NCI-H2107 treated with DMSO at 0.1 percent for 48 hours (cell line): ENCODE measurements at regions not wholly inside any gene's neighbourhood (a gene's known extent, or its start where the extent isn't known, plus 50 kb on each side); places are given as distances from the start of the nearest gene placed in this dataset.
"Not testable (repeated sequence)": the region's sequence is repeated elsewhere in the genome, so short reads cannot be mapped to it uniquely, and the experiment has no call there.

Experiments used
- DNase-seq: peaks from one replicate; lab custom pipeline; 2025; ENCODE audit not compliant: unreplicated experiment; lab: John Stamatoyannopoulos, UW

DNA sequence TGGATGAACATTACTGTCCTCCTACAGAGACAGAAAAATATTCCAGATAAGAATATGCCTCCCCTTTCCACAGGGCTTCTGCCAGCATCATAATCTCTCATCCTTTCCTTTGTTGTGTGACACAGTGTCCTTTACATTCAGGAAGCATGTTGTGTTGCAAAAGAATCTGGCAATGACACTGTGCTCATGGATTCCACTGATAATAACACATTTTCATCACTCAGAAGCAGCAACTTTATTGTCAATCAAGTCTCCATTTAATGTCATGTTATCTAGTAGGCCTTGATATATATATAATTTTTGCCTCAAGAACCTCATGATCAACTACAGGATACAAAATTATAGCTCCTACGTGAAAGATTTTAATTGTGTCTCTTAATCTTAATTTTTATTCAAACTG is 833.9 kb downstream of the FSTL5 start:
- DNase-seq, result no peak

DNA sequence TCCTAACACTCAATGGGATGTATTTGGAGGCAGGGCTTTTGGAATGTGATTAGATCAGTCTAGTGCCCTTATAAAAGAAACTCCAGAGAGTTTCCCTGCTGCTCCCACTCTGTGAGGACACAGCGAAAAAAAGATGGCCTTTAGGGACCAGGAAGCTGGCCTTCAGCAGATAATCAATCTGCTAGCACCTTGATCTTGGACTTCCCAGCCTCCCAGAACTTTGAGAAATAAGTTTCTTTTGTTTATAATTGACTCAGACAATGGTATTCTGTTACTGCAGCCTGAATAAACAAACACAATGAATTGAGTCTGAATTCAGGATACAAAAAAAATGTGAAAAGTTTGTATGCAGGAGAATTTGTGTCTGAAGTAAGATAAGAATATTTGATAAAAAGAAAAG is 842.1 kb downstream of the FSTL5 start:
- DNase-seq, result no peak

DNA sequence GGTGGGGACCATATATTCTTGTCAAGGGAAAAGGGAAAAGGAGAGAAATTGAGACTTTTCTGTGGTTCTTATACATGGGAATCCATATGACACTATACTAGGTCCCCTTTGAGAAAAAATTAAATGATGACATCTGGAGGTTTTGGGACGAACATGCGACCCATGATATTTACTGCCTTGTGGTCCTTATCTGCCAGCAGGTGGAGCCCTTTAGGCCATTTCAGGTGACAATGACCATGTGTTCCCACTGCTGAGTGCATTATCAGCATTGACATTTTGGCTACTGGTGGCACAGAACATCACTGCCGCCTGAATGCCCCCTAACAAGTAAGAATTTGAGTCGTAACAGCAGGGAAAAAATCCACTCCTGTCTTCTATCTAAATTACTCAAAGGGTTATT is 843.4 kb downstream of the FSTL5 start:
- no peak for DNase-seq

DNA sequence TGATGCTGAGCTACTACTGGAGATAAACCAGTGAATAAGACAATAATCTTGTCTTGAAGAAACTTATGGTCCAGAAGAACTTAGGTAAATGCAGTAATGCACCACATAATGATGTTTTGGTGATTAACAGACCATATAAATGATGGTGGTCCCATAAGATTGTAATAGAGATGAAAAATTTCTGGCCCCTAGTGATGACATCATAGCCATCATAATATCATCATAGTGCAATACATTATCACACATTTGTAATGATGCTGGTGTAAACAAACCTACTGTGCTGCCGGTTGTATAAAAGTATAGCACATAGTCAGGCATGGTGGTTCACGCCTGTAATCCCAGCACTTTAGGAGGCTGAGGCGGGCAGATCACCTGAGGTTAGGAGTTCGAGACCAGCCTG is 846.8 kb downstream of the FSTL5 start:
- no peak for DNase-seq

DNA sequence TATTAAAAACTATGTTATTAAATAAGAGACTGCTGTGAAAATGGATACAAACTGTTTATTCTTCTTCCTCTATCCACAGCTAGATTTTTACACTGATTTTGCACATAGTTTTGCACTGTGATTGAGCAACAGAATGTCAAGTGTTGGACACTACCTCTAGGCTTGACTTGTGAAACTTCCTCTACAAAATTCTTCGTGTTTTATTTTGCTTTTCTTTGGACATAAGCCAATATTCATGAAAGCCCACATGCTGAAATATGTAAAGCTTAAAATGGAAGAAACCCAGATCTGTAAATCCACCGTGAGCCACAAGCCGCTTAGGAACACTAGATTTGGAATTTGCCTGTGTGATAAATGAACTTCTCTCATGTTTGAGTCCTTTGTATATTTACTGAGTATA is 849.4 kb downstream of the FSTL5 start:
- DNase-seq, result no peak

DNA sequence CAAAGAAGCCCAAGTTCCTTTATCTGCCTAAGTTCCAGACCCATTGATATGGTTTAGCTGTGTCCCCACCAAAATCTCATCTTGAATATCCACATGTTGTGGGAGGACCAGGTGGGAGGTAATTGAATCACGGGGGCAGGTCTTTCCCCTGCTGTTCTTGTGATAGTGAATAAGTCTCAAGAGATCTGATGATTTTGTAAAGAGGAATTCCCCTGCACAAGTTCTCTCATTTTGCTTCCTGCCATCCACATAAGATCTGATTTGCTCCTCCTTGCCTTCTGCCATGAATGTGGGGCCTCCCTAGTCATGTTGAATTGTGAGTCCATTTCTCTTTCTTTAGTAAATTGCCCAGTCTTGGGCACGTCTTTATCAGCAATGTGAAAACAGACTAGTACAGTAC is 860.2 kb downstream of the FSTL5 start:
- no peak for DNase-seq

DNA sequence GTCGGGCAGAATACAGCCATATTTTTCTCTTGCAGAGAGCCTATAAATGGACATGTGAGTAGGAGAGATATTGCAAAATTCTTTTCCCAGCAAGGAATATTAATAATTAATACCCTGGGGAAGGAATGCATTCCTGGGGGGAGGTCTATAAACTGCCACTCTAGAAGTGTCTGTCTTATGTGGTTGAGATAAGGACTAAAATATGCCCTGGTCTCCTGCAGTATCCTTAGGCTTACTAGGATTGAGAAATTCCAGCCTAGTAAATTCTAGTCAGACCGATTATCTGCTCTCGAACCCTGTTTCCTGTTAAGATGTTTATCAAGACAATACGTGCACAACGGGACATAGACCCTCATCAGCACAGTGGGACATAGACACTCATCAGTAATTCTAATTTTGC is 872.6 kb downstream of the FSTL5 start:
- no peak for DNase-seq

DNA sequence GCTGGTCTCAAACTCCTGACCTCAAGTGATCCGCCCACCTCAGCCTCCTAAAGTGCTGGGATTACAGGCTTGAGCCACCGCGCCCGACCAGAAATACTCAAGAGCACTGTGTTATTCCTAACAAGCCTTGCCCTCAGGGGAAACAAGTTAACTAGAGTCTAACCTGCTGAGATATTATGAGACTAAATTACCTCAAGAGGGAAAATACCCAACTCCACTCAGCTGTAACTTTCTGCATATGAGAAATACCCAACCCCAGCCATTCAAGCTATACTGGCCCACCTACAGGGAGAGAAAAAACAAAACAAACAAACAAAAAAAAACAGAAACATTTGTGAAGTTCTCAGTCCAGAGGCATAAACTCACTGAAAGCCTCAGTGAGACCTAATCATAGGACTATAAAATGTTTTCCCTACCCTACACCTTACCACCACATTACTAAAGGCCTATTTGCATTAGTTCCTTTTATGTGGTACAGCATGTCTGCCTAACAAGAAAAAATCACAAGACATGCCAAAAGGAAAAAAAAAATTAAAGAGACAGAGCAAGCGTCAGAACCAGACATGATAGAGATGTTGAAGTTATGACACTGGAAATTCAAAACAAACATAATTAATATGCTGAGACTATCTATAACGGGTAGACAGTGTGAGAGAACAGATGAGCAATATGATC is 876.0 kb downstream of the FSTL5 start:
- no peak for DNase-seq

DNA sequence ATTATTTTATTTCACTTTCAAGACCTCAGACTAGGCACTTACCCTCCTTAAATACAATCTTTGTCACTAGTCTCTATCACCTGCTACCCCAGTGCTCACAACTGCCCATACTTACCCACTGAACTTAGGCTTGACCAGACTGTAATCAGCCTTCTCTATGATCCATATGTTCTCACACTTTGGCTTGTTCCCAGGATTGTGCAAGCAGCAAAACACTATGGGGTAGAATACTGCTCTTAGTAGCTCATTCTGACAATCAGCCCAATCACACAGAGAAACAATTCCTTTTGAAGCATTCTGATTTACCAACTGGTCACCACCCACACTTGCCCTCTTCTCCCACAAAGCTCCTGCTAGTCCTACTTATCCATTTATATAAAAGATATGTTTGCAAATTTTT is 878.3 kb downstream of the FSTL5 start:
- DNase-seq, result no peak

DNA sequence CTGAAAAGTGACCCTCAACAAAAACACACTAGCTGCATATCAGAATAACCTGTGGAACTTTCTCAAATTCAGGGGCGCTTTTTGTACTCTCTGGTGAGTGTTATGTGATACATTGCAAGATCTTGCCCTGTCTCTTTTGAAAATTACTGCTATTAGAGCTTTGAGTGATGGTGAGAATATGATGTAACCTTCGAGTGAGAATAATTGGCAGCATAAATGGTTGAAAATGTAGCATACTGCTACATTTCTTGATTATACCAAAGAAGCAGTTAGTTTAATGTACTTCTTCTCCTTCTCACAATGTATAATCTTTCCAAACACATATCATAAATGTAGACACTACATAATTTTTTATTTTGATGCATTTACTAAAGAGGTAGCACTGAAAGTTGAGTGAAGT is 882.9 kb downstream of the FSTL5 start:
- no peak for DNase-seq

DNA sequence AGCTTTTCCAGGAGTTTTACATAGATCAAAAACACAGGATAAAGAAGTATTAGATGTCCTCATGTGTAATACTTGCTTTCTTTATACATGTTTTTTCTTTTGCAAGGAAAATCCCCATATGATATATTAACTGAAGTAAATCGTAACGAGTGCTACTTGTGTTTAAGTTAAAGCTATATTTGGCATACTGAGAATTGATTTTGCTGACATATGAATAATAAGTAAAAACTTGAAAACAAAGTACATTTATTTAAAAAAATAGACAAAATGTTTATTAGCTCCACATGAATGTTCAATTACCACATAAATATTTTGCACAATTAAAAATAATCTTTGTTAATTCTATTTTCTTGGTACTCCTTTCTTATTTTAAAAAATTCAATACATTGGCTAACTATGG is 884.7 kb downstream of the FSTL5 start:
- DNase-seq, result no peak

DNA sequence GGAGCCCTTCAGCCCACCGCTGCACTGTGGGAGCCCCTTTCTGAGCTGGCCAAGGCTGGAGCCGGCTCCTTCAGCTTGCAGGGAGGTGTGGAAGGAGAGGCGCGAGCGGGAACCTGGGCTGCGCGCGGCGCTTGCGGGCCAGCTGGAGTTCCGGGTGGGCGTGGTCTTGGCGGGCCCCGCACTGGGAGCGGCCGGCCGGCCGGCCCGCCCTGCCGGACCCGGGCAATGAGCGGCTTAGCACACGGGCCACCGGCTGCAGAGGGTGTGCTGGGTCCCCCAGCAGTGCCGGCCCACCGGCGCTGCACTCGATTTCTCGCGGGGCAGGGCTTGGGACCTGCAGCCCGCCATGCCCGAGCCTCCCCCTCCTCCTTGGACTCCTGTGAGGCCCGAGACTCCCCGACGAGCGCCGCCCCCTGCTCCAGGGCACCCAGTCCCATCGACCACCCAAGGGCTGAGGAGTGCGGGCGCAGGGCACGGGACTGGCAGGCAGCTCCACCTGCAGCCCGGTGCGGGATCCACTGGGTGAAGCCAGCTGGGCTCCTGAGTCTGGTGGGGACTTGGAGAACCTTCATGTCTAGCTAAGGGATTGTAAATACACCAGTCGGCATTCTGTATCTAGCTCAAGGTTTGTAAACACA is 886.5 kb downstream of the FSTL5 start:
- DNase-seq, result not testable (repeated sequence)

DNA sequence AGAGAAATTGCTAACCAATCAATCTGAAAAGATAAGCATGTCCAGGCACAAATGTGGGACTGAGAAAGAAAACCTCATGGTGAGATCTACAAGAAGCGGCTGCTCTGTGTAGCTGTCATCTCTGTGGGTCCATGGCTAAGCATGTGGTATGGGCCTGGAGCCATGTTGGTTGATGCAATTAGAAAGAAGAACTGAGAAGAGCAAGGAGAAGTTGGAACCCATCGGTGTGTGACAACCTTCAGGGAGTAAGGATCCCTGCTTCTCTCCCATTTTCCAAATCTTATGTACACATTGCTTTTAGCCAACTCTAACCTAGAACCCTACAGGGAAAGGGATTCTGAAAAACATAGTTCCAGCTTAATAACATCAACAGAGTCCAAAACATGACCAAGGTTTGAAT is 890.2 kb downstream of the FSTL5 start:
- DNase-seq, result no peak

DNA sequence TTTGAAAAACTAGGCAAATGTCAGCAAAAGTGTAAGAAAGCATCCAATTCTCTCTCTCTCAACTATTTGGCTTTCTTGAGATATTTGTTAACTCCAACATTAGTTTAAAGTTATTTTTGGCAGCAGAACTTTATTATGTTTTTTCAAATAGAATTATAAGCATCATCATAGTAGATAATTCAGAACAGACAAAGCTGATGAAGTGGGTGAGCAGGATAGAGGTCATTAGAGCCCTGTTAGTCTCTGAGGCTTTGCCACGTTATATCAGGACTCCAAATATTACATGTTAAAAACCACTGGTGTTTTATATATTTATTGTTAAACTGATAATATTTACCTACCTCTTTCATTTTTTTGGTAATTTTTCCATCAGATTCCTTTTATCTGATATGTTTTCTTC is 903.0 kb downstream of the FSTL5 start:
- no peak for DNase-seq

DNA sequence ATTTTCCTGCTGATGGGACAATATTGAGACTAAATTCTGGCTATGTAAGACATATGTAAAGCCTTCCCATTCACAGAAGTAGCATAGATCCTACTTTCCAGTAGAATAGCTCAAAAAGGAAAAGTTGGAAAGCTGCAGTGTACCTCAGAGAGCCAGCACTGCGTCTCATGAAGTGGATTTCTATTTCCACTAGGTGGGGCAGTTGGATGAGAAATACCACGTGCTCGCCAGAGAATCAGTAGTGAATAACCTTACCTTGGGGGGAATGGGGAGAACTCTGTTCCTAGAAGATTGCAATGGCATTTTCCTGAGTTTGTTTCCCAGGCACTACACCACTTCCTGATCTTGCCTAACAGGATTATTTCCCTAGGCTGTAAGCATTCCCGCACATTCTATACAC is 907.1 kb downstream of the FSTL5 start:
- no peak for DNase-seq

DNA sequence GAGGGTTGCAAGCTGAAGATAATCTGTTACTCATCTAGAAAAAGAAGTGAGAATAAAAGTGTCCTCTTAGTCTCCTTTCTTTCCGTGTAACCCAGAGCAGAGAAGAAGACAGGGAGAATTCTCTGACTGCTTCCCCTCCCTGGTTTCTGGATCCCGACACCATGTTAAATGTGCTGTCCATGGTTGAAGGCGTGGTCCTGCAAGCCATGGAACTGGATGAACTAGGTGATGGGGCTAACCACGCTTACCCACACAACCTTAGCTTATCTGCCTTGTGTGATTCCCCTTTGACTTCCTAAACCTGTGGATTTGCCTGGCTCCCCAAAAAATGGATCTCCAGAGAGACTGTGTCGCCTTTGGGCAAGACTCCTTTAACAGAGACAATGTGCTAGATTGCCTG is 907.6 kb downstream of the FSTL5 start:
- no peak for DNase-seq

DNA sequence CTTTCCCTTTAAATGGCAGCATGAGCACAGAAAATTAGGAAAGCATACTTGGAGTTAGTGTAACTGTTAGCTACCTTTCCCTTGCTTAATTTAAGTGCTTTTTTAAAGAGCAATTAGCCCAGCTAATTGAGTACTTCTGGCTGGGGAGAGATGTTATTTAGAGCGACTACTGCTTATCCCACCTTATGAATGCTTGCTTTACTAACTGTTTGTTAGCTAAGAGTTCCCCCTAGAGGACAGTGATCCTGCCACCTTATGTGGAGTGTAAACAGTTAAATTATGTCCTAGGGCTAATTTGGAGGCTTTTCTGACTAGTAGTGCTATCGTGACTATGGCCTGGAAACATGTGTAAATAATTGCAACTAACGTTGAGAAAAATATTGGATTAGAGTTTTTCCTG is 909.4 kb downstream of the FSTL5 start:
- DNase-seq, result no peak

DNA sequence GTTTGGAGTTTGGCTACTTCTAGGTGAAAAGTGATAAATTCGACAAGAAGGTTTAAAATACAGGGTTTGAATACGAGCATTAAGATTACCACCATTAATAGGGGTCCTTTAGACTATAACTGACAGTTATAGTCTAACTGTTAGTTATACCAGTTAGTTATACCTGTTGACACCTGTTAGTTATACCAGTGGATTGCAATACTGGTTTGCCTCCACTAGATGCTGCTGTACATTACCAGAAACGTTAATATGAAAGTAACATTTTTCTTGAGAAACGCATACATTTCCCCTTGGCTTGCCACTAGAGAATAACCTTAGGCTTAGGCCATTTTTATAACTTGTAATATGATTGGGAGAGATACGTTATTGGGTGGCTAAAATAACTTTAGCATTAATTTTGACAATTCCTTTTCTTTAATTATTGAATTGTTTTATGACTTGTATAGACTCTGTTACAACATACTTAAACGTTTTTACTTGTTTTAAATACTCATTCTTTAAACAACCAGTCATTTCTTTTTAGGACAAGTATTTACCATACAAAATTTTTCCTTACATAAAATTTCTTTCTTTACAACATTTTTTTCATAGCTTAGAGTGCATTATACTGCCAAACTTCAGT is 911.2 kb downstream of the FSTL5 start:
- DNase-seq, result no peak

DNA sequence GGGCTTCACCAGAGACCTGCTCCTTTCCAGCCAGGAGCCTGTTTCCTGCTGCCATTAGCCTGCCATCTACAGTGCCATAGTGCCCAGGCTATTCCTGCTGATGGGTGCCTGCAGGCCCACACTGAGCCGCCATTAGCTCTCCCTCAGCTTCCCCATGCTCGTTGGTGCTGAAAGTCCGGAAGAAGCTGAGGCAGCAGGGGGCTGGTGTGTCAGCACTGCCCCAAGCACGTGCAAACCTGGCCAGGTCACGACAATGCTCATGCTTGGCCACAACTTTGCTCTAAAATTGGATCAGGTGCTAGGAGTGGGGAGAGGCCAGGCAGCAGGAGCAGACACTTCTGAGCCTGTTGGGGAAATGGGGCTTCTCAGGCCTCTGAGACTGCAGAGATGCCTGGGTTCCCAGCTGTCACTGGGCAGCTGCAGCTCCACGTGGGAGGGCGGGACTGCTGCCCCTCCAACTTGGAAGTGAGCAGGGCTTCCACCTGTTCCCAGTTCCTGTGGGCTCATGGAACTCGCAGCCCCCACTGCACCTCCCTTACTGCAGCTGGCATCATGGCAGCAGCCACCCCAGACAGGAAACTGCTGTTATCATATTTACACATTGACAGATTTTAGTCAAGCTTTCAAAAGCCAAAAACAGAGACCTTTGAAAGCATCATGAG is 913.9 kb downstream of the FSTL5 start:
- no peak for DNase-seq

DNA sequence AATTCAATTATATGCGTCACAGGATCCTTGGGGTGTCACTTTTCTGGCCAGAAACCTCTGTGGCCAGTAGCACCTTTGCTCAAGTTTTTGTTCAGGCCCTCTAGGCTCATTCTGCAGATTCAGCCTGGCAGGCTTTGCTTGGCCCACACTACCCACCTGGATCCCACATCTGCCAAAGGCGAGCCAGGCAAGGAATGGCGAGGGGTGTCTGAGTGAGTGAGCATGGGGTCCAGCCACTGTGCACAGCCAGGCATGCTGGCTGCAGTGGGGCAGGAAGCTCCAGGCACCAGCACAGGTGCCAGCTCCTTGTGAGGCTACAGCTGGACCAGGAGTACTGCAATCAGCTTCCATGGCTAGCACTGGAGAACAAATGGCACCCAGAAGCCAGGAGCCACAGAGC is 914.9 kb downstream of the FSTL5 start:
- no peak for DNase-seq

DNA sequence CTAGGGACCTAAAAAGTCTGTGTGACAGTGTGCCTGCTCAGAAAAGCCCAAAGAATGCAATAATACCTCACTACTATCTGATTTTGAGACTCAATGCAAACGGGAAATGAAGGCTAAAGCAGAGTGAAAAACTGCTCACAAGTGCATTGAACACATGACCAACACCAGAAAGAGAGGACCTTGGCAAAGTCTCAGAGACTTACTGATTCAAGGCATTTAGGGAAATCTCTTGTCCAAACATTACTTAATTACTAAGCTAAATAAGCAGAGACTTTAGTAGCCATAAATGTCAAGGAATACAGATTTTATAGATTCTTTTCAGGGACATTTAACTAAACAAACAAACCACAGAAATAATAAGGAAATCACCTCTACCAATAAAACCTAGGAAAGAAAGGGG is 916.0 kb downstream of the FSTL5 start:
- DNase-seq, result no peak

DNA sequence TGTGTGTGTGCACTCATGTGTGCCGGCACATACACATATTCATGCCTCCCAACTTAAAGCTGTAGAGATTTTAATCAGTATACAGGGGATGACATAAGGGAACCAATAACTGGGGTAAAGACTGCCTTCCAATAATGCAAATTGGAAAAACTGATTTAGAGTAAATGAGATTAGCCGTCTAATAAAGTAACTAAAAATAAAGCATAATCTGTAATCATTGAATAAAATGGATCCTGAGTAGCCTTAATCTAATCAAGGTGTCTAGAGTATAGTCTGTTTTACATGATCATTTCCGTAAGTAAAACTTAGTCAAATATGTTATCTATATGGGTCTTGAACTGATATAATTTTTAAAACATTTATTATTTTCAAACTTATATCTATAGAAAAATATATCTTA is 925.8 kb downstream of the FSTL5 start:
- no peak for DNase-seq
